H1 (cell line): ENCODE measurements at regions not wholly inside any gene's neighbourhood (a gene's known extent, or its start where the extent isn't known, plus 50 kb on each side); places are given as distances from the start of the nearest gene placed in this dataset.
A peak's percentile ranks its signal among the peaks of the same experiment; 100 is the strongest.
"Not testable (repeated sequence)": the region's sequence is repeated elsewhere in the genome, so short reads cannot be mapped to it uniquely, and the experiment has no call there.

Source experiments
- CTCF ChIA-PET: fragments of 300-600 bp; sonication (Branson Sonifier 250); formaldehyde crosslinking; loops from one replicate; lab custom pipeline; 2021; ENCODE audit not compliant: partially characterized antibody; lab: Charles Lee
- POLR2A ChIA-PET: fragments of 300-600 bp; sonication (Branson Sonifier 250); formaldehyde crosslinking; loops from one replicate; lab custom pipeline; 2021; ENCODE audit warnings: inconsistent platforms; ENCODE audit not compliant: partially characterized antibody; lab: Charles Lee
- DNase-seq, 2 experiments: peaks; one replicate each; pipeline versions ENCODE4 v3.0.0 to v3.0.0-alpha.2; 2010 to 2022; ENCODE audit warnings: low spot score in 2 of 2, low read depth in 1 of 2, mixed read lengths in 1 of 2
- FAIRE-seq: peaks from 2 replicates; lab custom pipeline; 2011; peaks lifted over from hg19 to GRCh38; lab: Jason Lieb, UNC
- H2AFZ ChIP-seq: 2 replicates; pipeline ENCODE4 v1.8.1; 2012; ENCODE audit warnings: low read length, inconsistent platforms
- H2AK5ac ChIP-seq: 2 replicates; pipeline ENCODE4 v1.6.1; 2013; ENCODE audit warnings: low read depth, low read length
- H2BK120ac ChIP-seq: replicated peaks from 2 replicates; pipeline ENCODE3; 2013; ENCODE audit warnings: low read depth, low read length, inconsistent platforms
- H2BK12ac ChIP-seq: 2 replicates; pipeline ENCODE4 v1.6.1; 2013; ENCODE audit warnings: low read depth, low read length
- H2BK15ac ChIP-seq: 2 replicates; pipeline ENCODE4 v1.6.1; 2013; ENCODE audit warnings: low read length
- H2BK20ac ChIP-seq: 2 replicates; pipeline ENCODE4 v1.6.1; 2013; ENCODE audit warnings: low read length
- H2BK5ac ChIP-seq: 2 replicates; pipeline ENCODE4 v1.6.1; 2013; ENCODE audit warnings: low read depth, low read length
- H3K14ac ChIP-seq: 2 replicates; pipeline ENCODE4 v1.6.1; 2013; ENCODE audit warnings: inconsistent platforms; ENCODE audit not compliant: insufficient read length
- H3K18ac ChIP-seq: 2 replicates; pipeline ENCODE4 v1.6.1; 2013; ENCODE audit warnings: low read length; ENCODE audit errors: extremely low read depth
- H3K23ac ChIP-seq: 2 replicates; pipeline ENCODE4 v1.6.1; 2013; ENCODE audit warnings: inconsistent platforms; ENCODE audit not compliant: insufficient read length
- H3K23me2 ChIP-seq: 2 replicates; pipeline ENCODE4 v1.6.1; 2013; ENCODE audit warnings: low read depth, low read length
- H3K27ac ChIP-seq: 2 replicates; pipeline ENCODE4 v1.6.1; 2011; ENCODE audit warnings: low read depth, low read length, inconsistent platforms
- H3K27me3 ChIP-seq, 4 experiments: replicated peaks in 1 of 4; 1 replicate in 1 of 4; 2 replicates in 3 of 4; pipeline versions ENCODE4 v1.6.1 to v1.8.1; 2011 to 2013; ENCODE audit warnings: low read length in 3 of 4, mild to moderate bottlenecking in 3 of 4, inconsistent platforms in 2 of 4, mixed read lengths in 2 of 4, moderate library complexity in 1 of 4; ENCODE audit not compliant: control insufficient read depth in 3 of 4, insufficient read depth in 3 of 4; ENCODE audit errors: extremely low read depth in 1 of 4
- H3K36me3 ChIP-seq, 4 experiments: 2 replicates each; pipeline versions ENCODE4 v1.6.1 to v1.8.1; 2011 to 2013; ENCODE audit warnings: mild to moderate bottlenecking in 4 of 4, low read length in 3 of 4, moderate library complexity in 2 of 4, control low read depth in 1 of 4, inconsistent platforms in 1 of 4; ENCODE audit not compliant: insufficient read depth in 4 of 4, control insufficient read depth in 2 of 4
- H3K4ac ChIP-seq: replicated peaks from 2 replicates; pipeline ENCODE3; 2013; ENCODE audit warnings: low read length, low read depth, mixed read lengths, inconsistent platforms; ENCODE audit not compliant: insufficient read length
- H3K4me1 ChIP-seq, 4 experiments: replicated peaks in 1 of 4; 1 replicate in 1 of 4; 2 replicates in 3 of 4; pipeline versions ENCODE4 v1.6.1 to v1.8.1; 2011 to 2013; ENCODE audit warnings: low read length in 3 of 4, inconsistent platforms in 2 of 4, mixed read lengths in 1 of 4; ENCODE audit not compliant: insufficient read depth in 4 of 4, control insufficient read depth in 3 of 4
- H3K4me2 ChIP-seq, 2 experiments: 2 replicates each; pipeline versions ENCODE4 v1.6.1 to v1.8.1; 2011 to 2013; ENCODE audit warnings: low read depth in 2 of 2, low read length in 2 of 2, control low read depth in 1 of 2, inconsistent platforms in 1 of 2, mild to moderate bottlenecking in 1 of 2; ENCODE audit not compliant: insufficient read depth in 1 of 2
- H3K4me3 ChIP-seq, 4 experiments: fragments of 200-600, 300-600 bp in 1 of 4; sonication (generic), shearing (Covaris generic), sonication (Bioruptor Twin) in 1 of 4; 2 replicates each; pipeline versions ENCODE4 v1.5.1 to v1.8.1; 2011 to 2016; ENCODE audit warnings: low read length in 4 of 4, low read depth in 3 of 4, control low read depth in 2 of 4, inconsistent platforms in 2 of 4, mild to moderate bottlenecking in 2 of 4, mixed read lengths in 1 of 4, moderate library complexity in 1 of 4; ENCODE audit not compliant: insufficient read depth in 2 of 4; ENCODE audit errors: extremely low read depth in 1 of 4
- H3K56ac ChIP-seq: replicated peaks from 2 replicates; pipeline ENCODE3; 2013; ENCODE audit warnings: low read depth, mild to moderate bottlenecking, mixed read lengths, low read length, inconsistent platforms; ENCODE audit not compliant: insufficient read length
- H3K79me1 ChIP-seq: 2 replicates; pipeline ENCODE4 v1.6.1; 2013; ENCODE audit warnings: low read depth, low read length, control low read depth
- H3K79me2 ChIP-seq, 2 experiments: 2 replicates each; pipeline versions ENCODE4 v1.6.1 to v1.8.1; 2012 to 2013; ENCODE audit warnings: low read length in 2 of 2, mild to moderate bottlenecking in 2 of 2, inconsistent platforms in 1 of 2; ENCODE audit not compliant: insufficient read depth in 2 of 2, control insufficient read depth in 1 of 2
- H3K9ac ChIP-seq, 4 experiments: replicated peaks in 1 of 4; 1 replicate in 1 of 4; 2 replicates in 3 of 4; pipeline versions ENCODE4 v1.6.1 to v1.8.1; 2011 to 2013; ENCODE audit warnings: low read depth in 3 of 4, low read length in 3 of 4, control low read depth in 2 of 4, mild to moderate bottlenecking in 2 of 4, moderate library complexity in 2 of 4, inconsistent platforms in 1 of 4; ENCODE audit errors: extremely low read depth in 1 of 4
- H3K9me3 ChIP-seq, 2 experiments: 2 replicates each; pipeline versions ENCODE4 v1.6.1 to v1.8.1; 2012 to 2013; ENCODE audit warnings: mild to moderate bottlenecking in 2 of 2, moderate library complexity in 2 of 2, control low read depth in 1 of 2, inconsistent platforms in 1 of 2, low read depth in 1 of 2, low read length in 1 of 2, mixed read lengths in 1 of 2; ENCODE audit not compliant: insufficient read depth in 2 of 2
- H4K20me1 ChIP-seq, 2 experiments: replicated peaks in 1 of 2; 2 replicates each; pipeline versions ENCODE3 to v1.8.1; 2011 to 2013; ENCODE audit warnings: inconsistent platforms in 2 of 2, low read length in 2 of 2, mild to moderate bottlenecking in 1 of 2; ENCODE audit not compliant: insufficient read depth in 2 of 2, control insufficient read depth in 1 of 2
- H4K5ac ChIP-seq: 2 replicates; pipeline ENCODE4 v1.6.1; 2013; ENCODE audit warnings: low read length, low read depth, mixed read lengths, inconsistent platforms; ENCODE audit not compliant: insufficient read length
- H4K8ac ChIP-seq: 2 replicates; pipeline ENCODE4 v1.8.0; 2013; ENCODE audit warnings: mild to moderate bottlenecking, moderate library complexity, low read length, inconsistent platforms; ENCODE audit not compliant: insufficient read depth; ENCODE audit errors: extremely low read depth
- H4K91ac ChIP-seq: replicated peaks from 2 replicates; pipeline ENCODE3; 2013; ENCODE audit warnings: low read length, mixed read lengths, inconsistent platforms; ENCODE audit not compliant: insufficient read length
- EP300 ChIP-seq, 2 experiments: IDR thresholded peaks; 1 replicate in 1 of 2; 2 replicates in 1 of 2; pipeline ENCODE4 v1.6.1; 2011 to 2012; ENCODE audit warnings: low read depth in 2 of 2, low read length in 2 of 2, mild to moderate bottlenecking in 2 of 2, borderline replicate concordance in 1 of 2, inconsistent platforms in 1 of 2, moderate library complexity in 1 of 2
- WGBS, 2 experiments: shearing (Covaris generic) in 1 of 2; methylation state at CpG; one replicate each; pipeline versions ENCODE4 v1.1.6 to v1.1.7; 2013 to 2015; ENCODE audit warnings: low lambda C conversion rate in 2 of 2, mixed read lengths in 2 of 2, inconsistent platforms in 1 of 2, low coverage in 1 of 2, missing lambda C conversion rate in 1 of 2; ENCODE audit not compliant: insufficient replicate concordance in 2 of 2, insufficient coverage in 1 of 2, insufficient read length in 1 of 2; ENCODE audit errors: extremely low coverage in 1 of 2, missing lambda C conversion rate in 1 of 2; 5-methylcytosine and 5-hydroxymethylcytosine counted together

DNA sequence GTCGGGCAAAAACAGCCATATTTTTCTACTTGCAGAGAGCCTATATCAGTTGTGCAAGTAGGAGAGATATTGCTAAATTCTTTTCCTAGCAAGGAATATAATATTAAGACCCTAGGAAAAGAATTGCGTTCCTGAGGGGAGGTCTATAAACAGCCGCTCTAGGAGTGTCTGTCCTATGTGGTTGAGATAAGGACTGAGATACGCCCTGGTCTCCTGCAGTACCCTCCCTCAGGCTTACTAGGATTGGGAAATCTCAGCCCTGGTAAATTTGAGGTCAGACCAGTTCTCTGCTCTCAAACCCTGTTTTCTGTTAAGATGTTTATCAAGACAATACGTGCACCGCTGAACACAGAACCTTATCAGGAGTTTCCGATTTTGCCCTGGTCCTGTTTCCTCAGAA lies 250.1 kb upstream of the WDFY3 start:
- H2AK5ac ChIP-seq, POLR2A ChIA-PET, H2BK120ac ChIP-seq, H3K4me2 ChIP-seq, H3K27me3 ChIP-seq, H2AFZ ChIP-seq, H3K9ac ChIP-seq, H3K4me3 ChIP-seq, H4K8ac ChIP-seq, H3K4me1 ChIP-seq, H3K4ac ChIP-seq, H3K36me3 ChIP-seq, H3K23ac ChIP-seq, H4K5ac ChIP-seq, H4K91ac ChIP-seq, DNase-seq, FAIRE-seq, H3K23me2 ChIP-seq, H2BK12ac ChIP-seq, H2BK5ac ChIP-seq, H3K79me2 ChIP-seq, H3K18ac ChIP-seq, H3K27ac ChIP-seq, H3K14ac ChIP-seq, H3K79me1 ChIP-seq, H2BK20ac ChIP-seq, CTCF ChIA-PET, H2BK15ac ChIP-seq, H3K56ac ChIP-seq, H4K20me1 ChIP-seq: not testable (repeated sequence)
- TF ChIP-seq EP300 (IDR thresholded peaks at IDR 0.05; ENCODE audit: borderline replicate concordance in 1 of 2, low read depth in 2 of 2, low read length in 2 of 2): peak in 1 of 2 experiments; percentile 83; a peak in 1 of 3 replicates
- 82% methylated on average over 7 of the region's 7 CpGs; no CpG with 5 or more reads in 1 of the 2 experiments for WGBS, 2 experiments
- H3K9me3 ChIP-seq: peaks cover 15 to 18% of the 10 kb centered on the region in 2 experiments; a peak in 3 of 4 replicates
